Central memory CD8-positive, alpha-beta T cell (primary cell): ENCODE measurements at regions not wholly inside any gene's neighbourhood (a gene's known extent, or its start where the extent isn't known, plus 50 kb on each side); places are given as distances from the start of the nearest gene placed in this dataset.

Source experiments
- ATAC-seq: fragments of 150-1000 bp; cut with Tn5 transposase; replicated peaks from 2 replicates; pipeline ENCODE4 v1.10.0; 2022; ENCODE audit warnings: mild to moderate bottlenecking, moderate FRiP score, moderate number of reproducible peaks; ENCODE audit not compliant: poor library complexity, severe bottlenecking; ENCODE audit errors: extremely low read depth
- DNase-seq, 2 donors: peaks; one replicate each; pipeline ENCODE4 v3.0.0; 2021; ENCODE audit warnings: low spot score in 2 of 2
- H3K27ac Mint-ChIP-seq: one replicate; pipeline ENCODE4 v1.8.0; 2022; ENCODE audit warnings: low read depth, mild to moderate bottlenecking, moderate library complexity, mixed read lengths
- H3K27me3 Mint-ChIP-seq: one replicate; pipeline ENCODE4 v1.8.0; 2022; ENCODE audit warnings: mixed read lengths
- H3K36me3 Mint-ChIP-seq: one replicate; pipeline ENCODE4 v1.8.0; 2022; ENCODE audit warnings: mild to moderate bottlenecking, moderate library complexity, mixed read lengths; ENCODE audit not compliant: insufficient read depth
- H3K4me1 Mint-ChIP-seq: one replicate; pipeline ENCODE4 v1.8.0; 2022; ENCODE audit warnings: mixed read lengths
- H3K4me3 Mint-ChIP-seq: one replicate; pipeline ENCODE4 v1.8.0; 2022; ENCODE audit warnings: mild to moderate bottlenecking, moderate library complexity, mixed read lengths
- H3K9me3 Mint-ChIP-seq: one replicate; pipeline ENCODE4 v1.8.0; 2022; ENCODE audit warnings: mixed read lengths

GRCh38 chr20:41894255-41894963, 276.2 kb upstream of the CHD6 start:
- Mint-ChIP-seq H3K27ac (no peak overlapping the region), H3K9me3 (peaks cover 7% of the 10 kb centered on the region), H3K27me3 (no peaks in the 10 kb centered on the region), H3K4me1 (no peaks in the 10 kb centered on the region), H3K4me3 (no peak overlapping the region), H3K36me3 (no peaks in the 10 kb centered on the region)
- ATAC-seq (no peak), DNase-seq (no peak)

- DNase-seq = no peak
- peaks cover 7% of the 10 kb centered on the region for H3K9me3 Mint-ChIP-seq
- no peaks in the 10 kb centered on the region for H3K27me3 Mint-ChIP-seq
- H3K4me3 Mint-ChIP-seq = no peak overlapping the region
- no peaks in the 10 kb centered on the region for H3K4me1 Mint-ChIP-seq
- H3K27ac Mint-ChIP-seq = no peak overlapping the region
- ATAC-seq = no peak
- no peaks in the 10 kb centered on the region for H3K36me3 Mint-ChIP-seq
These were observed 273.9 kb upstream of the CHD6 start for GRCh38 chr20:41892031-41892430.

- no peak for DNase-seq
- Mint-ChIP-seq H3K9me3 (peaks cover 7% of the 10 kb centered on the region), H3K4me1 (no peaks in the 10 kb centered on the region), H3K36me3 (no peaks in the 10 kb centered on the region), H3K27ac (no peak overlapping the region), H3K27me3 (no peaks in the 10 kb centered on the region), H3K4me3 (no peak overlapping the region)
- ATAC-seq = no peak
These were observed 271.7 kb upstream of the CHD6 start for GRCh38 chr20:41889844-41890224.

- no peaks in the 10 kb centered on the region for H3K36me3 Mint-ChIP-seq
- no peak overlapping the region for H3K27ac Mint-ChIP-seq
- DNase-seq (no peak), ATAC-seq (no peak)
- H3K27me3 Mint-ChIP-seq = no peaks in the 10 kb centered on the region
- H3K4me3 Mint-ChIP-seq = no peak overlapping the region
- no peaks in the 10 kb centered on the region for H3K4me1 Mint-ChIP-seq
- peaks cover 3% of the 10 kb centered on the region for H3K9me3 Mint-ChIP-seq
These were observed 271.1 kb upstream of the CHD6 start for GRCh38 chr20:41889126-41889843.

GRCh38 chr20:41888434-41888833, 270.3 kb upstream of the CHD6 start:
- no peak overlapping the region for H3K4me3 Mint-ChIP-seq
- H3K9me3 Mint-ChIP-seq = peaks cover 5% of the 10 kb centered on the region
- H3K27ac Mint-ChIP-seq = no peak overlapping the region
- no peak for DNase-seq
- ATAC-seq = no peak
- H3K36me3 Mint-ChIP-seq = no peaks in the 10 kb centered on the region
- no peaks in the 10 kb centered on the region for H3K4me1 Mint-ChIP-seq
- H3K27me3 Mint-ChIP-seq = no peaks in the 10 kb centered on the region

GRCh38 chr20:41887500-41887899, 269.3 kb upstream of the CHD6 start:
- no peak overlapping the region for H3K27ac Mint-ChIP-seq
- H3K36me3 Mint-ChIP-seq = no peaks in the 10 kb centered on the region
- peaks cover 5% of the 10 kb centered on the region for H3K9me3 Mint-ChIP-seq
- H3K4me3 Mint-ChIP-seq = no peak overlapping the region
- DNase-seq (no peak), ATAC-seq (no peak)
- no peaks in the 10 kb centered on the region for H3K4me1 Mint-ChIP-seq
- no peaks in the 10 kb centered on the region for H3K27me3 Mint-ChIP-seq

GRCh38 chr20:41881466-41882046, 263.4 kb upstream of the CHD6 start:
- Mint-ChIP-seq H3K27ac (no peak overlapping the region), H3K27me3 (no peaks in the 10 kb centered on the region), H3K9me3 (peaks cover 5% of the 10 kb centered on the region), H3K4me1 (no peaks in the 10 kb centered on the region), H3K4me3 (no peak overlapping the region), H3K36me3 (no peaks in the 10 kb centered on the region)
- no peak for DNase-seq
- no peak for ATAC-seq

GRCh38 chr20:41879123-41879522, 260.9 kb upstream of the CHD6 start:
- DNase-seq = no peak
- H3K27ac Mint-ChIP-seq = no peak overlapping the region
- no peaks in the 10 kb centered on the region for H3K4me1 Mint-ChIP-seq
- no peak for ATAC-seq
- H3K9me3 Mint-ChIP-seq = peaks cover 5% of the 10 kb centered on the region
- H3K27me3 Mint-ChIP-seq = no peaks in the 10 kb centered on the region
- H3K36me3 Mint-ChIP-seq = no peaks in the 10 kb centered on the region
- no peak overlapping the region for H3K4me3 Mint-ChIP-seq

GRCh38 chr20:41877911-41878310, 259.7 kb upstream of the CHD6 start:
- no peaks in the 10 kb centered on the region for H3K4me1 Mint-ChIP-seq

GRCh38 chr20:41874658-41875057, 256.5 kb upstream of the CHD6 start:
- DNase-seq = no peak
- ATAC-seq = no peak
- no peaks in the 10 kb centered on the region for H3K27me3 Mint-ChIP-seq
- no peak overlapping the region for H3K4me3 Mint-ChIP-seq
- H3K36me3 Mint-ChIP-seq = no peaks in the 10 kb centered on the region
- peaks cover 2% of the 10 kb centered on the region for H3K9me3 Mint-ChIP-seq
- no peaks in the 10 kb centered on the region for H3K4me1 Mint-ChIP-seq
- H3K27ac Mint-ChIP-seq = no peak overlapping the region

More at GRCh38 chr20:41877911-41878310, 259.7 kb upstream of the CHD6 start:
- no peak overlapping the region for H3K4me3 Mint-ChIP-seq
- H3K36me3 Mint-ChIP-seq = no peaks in the 10 kb centered on the region
- H3K9me3 Mint-ChIP-seq = no peaks in the 10 kb centered on the region
- H3K27me3 Mint-ChIP-seq = no peaks in the 10 kb centered on the region
- no peak overlapping the region for H3K27ac Mint-ChIP-seq
- DNase-seq (no peak), ATAC-seq (no peak)

GRCh38 chr20:41872930-41873329, 254.8 kb upstream of the CHD6 start:
- no peak overlapping the region for H3K4me3 Mint-ChIP-seq
- DNase-seq (no peak), ATAC-seq (no peak)
- H3K36me3 Mint-ChIP-seq = no peaks in the 10 kb centered on the region
- H3K9me3 Mint-ChIP-seq = peaks cover 6% of the 10 kb centered on the region
- H3K27ac Mint-ChIP-seq = no peak overlapping the region
- no peaks in the 10 kb centered on the region for H3K4me1 Mint-ChIP-seq
- H3K27me3 Mint-ChIP-seq = no peaks in the 10 kb centered on the region

GRCh38 chr20:41870869-41871462, 252.8 kb upstream of the CHD6 start:
- no peak overlapping the region for H3K27ac Mint-ChIP-seq
- H3K36me3 Mint-ChIP-seq = no peaks in the 10 kb centered on the region
- ATAC-seq = no peak
- H3K4me1 Mint-ChIP-seq = no peaks in the 10 kb centered on the region
- H3K4me3 Mint-ChIP-seq = no peak overlapping the region
- peaks cover 11% of the 10 kb centered on the region for H3K9me3 Mint-ChIP-seq
- peaks cover 6% of the 10 kb centered on the region for H3K27me3 Mint-ChIP-seq
- no peak for DNase-seq

GRCh38 chr20:41869261-41869660, 251.1 kb upstream of the CHD6 start:
- ATAC-seq = no peak
- Mint-ChIP-seq H3K27ac (no peak overlapping the region), H3K36me3 (no peaks in the 10 kb centered on the region)

More at GRCh38 chr20:41869261-41869660, 251.1 kb upstream of the CHD6 start:
- no peak for DNase-seq
- H3K27me3 Mint-ChIP-seq = peaks cover 6% of the 10 kb centered on the region
- H3K4me3 Mint-ChIP-seq = no peak overlapping the region
- H3K9me3 Mint-ChIP-seq = peaks cover 11% of the 10 kb centered on the region
- no peaks in the 10 kb centered on the region for H3K4me1 Mint-ChIP-seq
